ENCODE measurements at regions not wholly inside any gene's neighbourhood (a gene's known extent, or its start where the extent isn't known, plus 50 kb on each side); places are given as distances from the start of the nearest gene placed in this dataset.
A peak's percentile ranks its signal among the peaks of the same experiment; 100 is the strongest.

DNA sequence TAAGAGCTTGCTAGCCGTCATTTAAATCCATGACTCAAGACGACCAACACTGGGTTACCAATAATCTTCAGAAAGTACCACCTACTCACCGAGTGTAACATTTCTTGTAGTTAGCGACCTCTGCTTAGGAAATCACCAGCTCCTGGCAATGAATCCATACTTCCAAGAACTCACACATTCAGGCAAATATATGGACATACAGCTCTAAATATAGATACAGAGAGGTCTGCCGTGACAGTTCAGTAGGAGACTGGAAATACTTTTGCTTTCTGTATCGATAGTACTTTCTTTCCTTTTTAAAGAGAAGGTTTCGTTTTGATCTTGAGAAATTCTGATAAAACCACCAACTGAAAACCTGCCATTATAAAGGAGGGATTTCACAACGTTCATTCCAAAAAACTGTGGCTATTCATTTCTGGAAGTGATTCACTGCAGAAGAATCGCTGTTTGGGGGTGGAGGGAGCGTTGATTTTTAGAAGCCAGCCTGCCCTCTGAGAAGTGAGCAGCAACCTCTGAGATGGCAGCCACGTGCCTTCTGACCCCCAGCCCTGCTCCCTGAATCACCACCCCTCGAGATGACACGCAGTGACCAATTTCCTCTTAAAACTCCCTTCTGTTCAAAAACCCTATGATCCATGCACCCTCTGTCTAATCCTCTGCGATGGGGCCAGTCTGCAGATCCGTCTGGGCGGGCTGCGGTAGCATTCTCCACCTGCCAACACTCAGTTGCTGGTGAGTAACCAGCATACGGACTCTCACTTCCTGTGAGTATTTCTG, 179.0 kb upstream of the KLF14 start:
- peak; percentile 82 to 86 for DNase-seq

- peak in 1 of 2 experiments; percentile 14 for DNase-seq
Measured at GRCh38 chr7:130913639-130914553, 179.9 kb upstream of the KLF14 start.

- peak in 1 of 2 experiments; percentile 7 for DNase-seq
Measured at GRCh38 chr7:130914554-130915294, 180.7 kb upstream of the KLF14 start.

- DNase-seq, result peak in 1 of 2 experiments; percentile 34
Measured at GRCh38 chr7:130917669-130918128, 183.7 kb upstream of the KLF14 start.

DNA sequence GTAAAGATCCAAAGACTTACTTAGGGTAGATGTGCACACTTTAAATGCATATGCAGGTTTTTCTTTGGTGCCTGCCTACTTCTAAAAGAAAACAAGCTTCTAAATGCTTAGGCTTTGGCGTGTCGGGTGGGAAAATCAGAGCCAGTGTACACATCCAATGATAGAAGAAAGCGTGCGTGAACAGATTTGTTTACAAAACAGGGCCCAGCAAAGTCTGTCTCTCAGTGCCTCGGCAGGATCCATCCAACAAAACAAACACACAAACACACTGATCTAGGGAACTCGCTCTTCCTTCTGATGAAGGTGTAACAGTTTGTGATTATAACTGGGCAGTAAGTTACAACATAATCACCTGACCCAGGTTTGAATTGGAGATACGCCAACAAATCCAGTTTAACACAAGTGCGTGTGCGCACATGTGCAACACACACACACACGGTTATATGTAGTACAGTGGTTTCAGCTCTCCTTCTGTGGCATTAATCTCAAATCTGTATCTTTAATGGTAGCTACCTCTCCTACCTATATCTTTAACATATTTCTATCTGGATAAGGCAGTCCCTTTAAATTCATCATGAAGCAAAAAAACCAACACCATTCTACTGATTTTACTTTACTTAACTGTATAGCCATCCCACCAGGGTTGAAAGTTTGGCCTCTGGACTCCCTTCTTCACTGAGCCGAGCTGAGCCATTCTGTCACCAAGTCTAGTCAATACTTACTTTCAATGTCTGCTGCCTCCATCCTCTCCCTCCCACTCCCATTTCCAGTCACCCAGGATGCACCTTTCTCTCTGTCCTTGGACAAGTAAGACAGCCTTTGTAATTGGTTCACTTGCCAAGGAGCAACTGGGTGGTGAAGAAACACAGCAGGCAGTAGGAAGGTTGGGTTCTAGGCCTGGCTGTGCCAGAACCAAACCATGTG, 184.4 kb upstream of the KLF14 start:
- peak; percentile 47 to 63 for DNase-seq

- no peak for DNase-seq
Measured at GRCh38 chr7:130919316-130920103, 185.5 kb upstream of the KLF14 start.

DNA sequence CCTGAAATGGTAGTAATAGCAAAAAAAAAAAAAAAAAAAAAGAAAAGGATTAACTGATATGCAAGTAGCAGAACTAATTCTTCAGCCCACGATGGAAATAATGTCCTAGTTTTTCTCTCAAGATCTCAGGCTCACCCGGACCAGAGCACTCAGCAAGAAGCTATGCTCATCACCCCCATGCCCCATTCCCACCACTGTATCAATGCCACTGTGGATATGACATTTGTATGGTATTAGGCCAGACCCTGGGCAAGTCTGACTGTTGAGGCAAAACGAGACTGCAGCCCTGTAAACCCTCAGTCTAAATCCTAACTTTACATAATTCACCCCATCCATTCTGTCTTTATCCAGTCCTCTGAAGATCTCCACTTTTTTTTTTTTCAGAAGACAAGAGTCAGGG, 186.1 kb upstream of the KLF14 start:
- DNase-seq, result peak in 1 of 2 experiments; percentile 24

- peak in 1 of 2 experiments; percentile 30 for DNase-seq
Measured at GRCh38 chr7:130921391-130922180, 187.6 kb upstream of the KLF14 start.

- no peak for DNase-seq
Measured at GRCh38 chr7:130922206-130923112, 188.5 kb upstream of the KLF14 start.

DNA sequence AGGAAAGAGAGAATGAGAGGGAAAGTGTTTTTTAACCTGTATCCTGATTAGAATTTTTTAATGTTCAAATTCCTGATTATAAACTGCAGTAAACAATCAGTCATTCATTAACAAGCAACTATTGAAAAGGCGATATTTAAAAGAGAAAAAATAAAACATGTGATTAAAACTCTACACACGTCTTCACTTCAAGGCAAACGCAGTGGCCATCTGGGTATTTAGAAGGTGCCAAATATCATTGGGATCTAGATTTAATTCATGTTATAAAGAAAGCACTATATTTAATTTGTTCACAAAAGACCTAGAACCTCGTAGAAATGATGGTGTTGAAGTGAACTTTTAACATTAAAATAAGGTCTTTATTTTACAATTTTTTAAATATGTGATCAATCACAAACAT, 189.4 kb upstream of the KLF14 start:
- no peak for DNase-seq

GRCh38 chr7:130923930-130924329, 189.9 kb upstream of the KLF14 start:
- no peak for DNase-seq

- no peak for DNase-seq
Measured at GRCh38 chr7:130925136-130925794, 191.3 kb upstream of the KLF14 start.

- DNase-seq, result no peak
Measured at GRCh38 chr7:130926001-130926691, 192.1 kb upstream of the KLF14 start.

GRCh38 chr7:130927062-130927461, 193.1 kb upstream of the KLF14 start:
- no peak for DNase-seq

DNA sequence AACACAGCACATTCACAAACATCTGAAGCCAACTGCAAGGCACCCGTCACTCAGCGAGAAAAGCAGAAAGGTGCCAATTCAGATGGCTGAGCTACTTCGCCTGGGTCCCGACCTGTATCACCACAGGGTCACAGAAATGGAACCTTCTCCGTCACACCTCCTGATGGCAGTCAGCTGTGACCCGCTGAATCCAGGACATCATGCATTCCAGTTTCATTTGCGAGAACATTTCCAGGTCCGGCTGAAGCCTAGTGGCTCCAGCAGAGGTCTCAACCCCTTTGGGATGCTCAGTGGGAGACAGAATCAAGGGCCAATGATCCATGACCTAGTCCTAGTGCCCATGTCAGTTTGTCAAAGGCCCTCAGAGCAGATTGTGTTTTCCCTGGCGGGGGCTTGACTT, 193.6 kb upstream of the KLF14 start:
- no peak for DNase-seq

GRCh38 chr7:130929896-130930659, 196.1 kb upstream of the KLF14 start:
- no peak for DNase-seq

DNA sequence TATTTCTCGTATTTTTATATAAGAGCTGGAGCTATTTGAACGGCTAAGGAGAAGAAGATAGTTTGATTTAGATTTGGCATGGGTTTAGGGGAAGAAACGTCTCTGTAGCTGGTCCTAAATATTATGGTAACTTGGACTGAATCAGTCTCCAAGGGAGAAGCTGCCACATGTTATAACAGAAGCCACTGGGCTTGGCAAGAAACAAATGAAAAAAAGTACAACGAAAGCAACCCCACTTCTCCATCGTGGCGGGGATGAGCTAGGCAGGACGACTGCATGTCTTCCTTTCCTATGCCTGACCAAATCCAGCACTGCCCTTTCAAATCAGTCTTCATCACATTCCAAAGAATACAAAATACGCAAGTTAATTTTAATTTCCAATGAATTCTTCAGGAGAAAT, 196.7 kb upstream of the KLF14 start:
- no peak for DNase-seq
